ENCODE measurements at regions not wholly inside any gene's neighbourhood (a gene's known extent, or its start where the extent isn't known, plus 50 kb on each side); places are given as distances from the start of the nearest gene placed in this dataset.
A peak's percentile ranks its signal among the peaks of the same experiment; 100 is the strongest.
"Not testable (repeated sequence)": the region's sequence is repeated elsewhere in the genome, so short reads cannot be mapped to it uniquely, and the experiment has no call there.

- FAIRE-seq (no peak), DNase-seq (ENCODE audit: extremely low spot score, insufficient read length, low read depth) (no peak)
Observed at GRCh38 chr10:22158426-22158825, 59.4 kb downstream of the EBLN1 start.

- FAIRE-seq = no peak
- no peak for DNase-seq (ENCODE audit: extremely low spot score, insufficient read length, low read depth)
Observed at GRCh38 chr10:22156750-22157149, 61.1 kb downstream of the EBLN1 start.

- no peak for DNase-seq (ENCODE audit: extremely low spot score, insufficient read length, low read depth)
- no peak for FAIRE-seq
Observed at GRCh38 chr10:22152403-22152802, 65.4 kb downstream of the EBLN1 start.

GRCh38 chr10:22150842-22151241 is 67.0 kb downstream of the EBLN1 start:
- FAIRE-seq (no peak), DNase-seq (ENCODE audit: extremely low spot score, insufficient read length, low read depth) (no peak)

GRCh38 chr10:22148961-22149360 is 68.9 kb downstream of the EBLN1 start:
- no peak for FAIRE-seq
- no peak for DNase-seq (ENCODE audit: extremely low spot score, insufficient read length, low read depth)

- not testable (repeated sequence) for FAIRE-seq; DNase-seq (ENCODE audit: extremely low spot score, insufficient read length, low read depth)
Observed at GRCh38 chr10:22145873-22146272, 71.9 kb downstream of the EBLN1 start.

- DNase-seq (ENCODE audit: extremely low spot score, insufficient read length, low read depth) (no peak), FAIRE-seq (no peak)
Observed at GRCh38 chr10:22137542-22137941, 80.3 kb downstream of the EBLN1 start.

GRCh38 chr10:22135591-22135990 is 82.2 kb downstream of the EBLN1 start:
- FAIRE-seq (no peak), DNase-seq (ENCODE audit: extremely low spot score, insufficient read length, low read depth) (no peak)

GRCh38 chr10:22133749-22134624 is 83.8 kb downstream of the EBLN1 start:
- FAIRE-seq (no peak), DNase-seq (ENCODE audit: extremely low spot score, insufficient read length, low read depth) (no peak)

- not testable (repeated sequence) for DNase-seq (ENCODE audit: extremely low spot score, insufficient read length, low read depth); FAIRE-seq
Observed at GRCh38 chr10:22130824-22131223, 87.0 kb downstream of the EBLN1 start.

GRCh38 chr10:22129612-22130011 is 88.2 kb downstream of the EBLN1 start:
- not testable (repeated sequence) for DNase-seq (ENCODE audit: extremely low spot score, insufficient read length, low read depth); FAIRE-seq

GRCh38 chr10:22121181-22121580 is 96.6 kb downstream of the EBLN1 start:
- DNase-seq (ENCODE audit: extremely low spot score, insufficient read length, low read depth) = not testable (repeated sequence)

GRCh38 chr10:22120072-22120471 is 97.7 kb downstream of the EBLN1 start:
- DNase-seq (ENCODE audit: extremely low spot score, insufficient read length, low read depth); FAIRE-seq: not testable (repeated sequence)

More at GRCh38 chr10:22121181-22121580, 96.6 kb downstream of the EBLN1 start:
- FAIRE-seq = not testable (repeated sequence)

- not testable (repeated sequence) for DNase-seq (ENCODE audit: extremely low spot score, insufficient read length, low read depth); FAIRE-seq
Observed at GRCh38 chr10:22119575-22119974, 98.2 kb downstream of the EBLN1 start.

- DNase-seq (ENCODE audit: extremely low spot score, insufficient read length, low read depth) (no peak), FAIRE-seq (no peak)
Observed at GRCh38 chr10:22111705-22112104, 106.1 kb downstream of the EBLN1 start.

- DNase-seq (ENCODE audit: extremely low spot score, insufficient read length, low read depth) (no peak), FAIRE-seq (no peak)
Observed at GRCh38 chr10:22111260-22111659, 106.6 kb downstream of the EBLN1 start.

- DNase-seq (ENCODE audit: extremely low spot score, insufficient read length, low read depth) = no peak
- no peak for FAIRE-seq
Observed at GRCh38 chr10:22110761-22111160, 107.1 kb downstream of the EBLN1 start.

- DNase-seq (ENCODE audit: extremely low spot score, insufficient read length, low read depth) (no peak), FAIRE-seq (no peak)
Observed at GRCh38 chr10:22105270-22105669, 101.7 kb upstream of the DNAJC1 start.

- DNase-seq (ENCODE audit: extremely low spot score, insufficient read length, low read depth) (peak; percentile 3), FAIRE-seq (no peak)
Observed at GRCh38 chr10:22103701-22104470, 100.4 kb upstream of the DNAJC1 start.

- FAIRE-seq (no peak), DNase-seq (ENCODE audit: extremely low spot score, insufficient read length, low read depth) (no peak)
Observed at GRCh38 chr10:22097696-22098095, 94.2 kb upstream of the DNAJC1 start.

GRCh38 chr10:22091260-22091659 is 87.7 kb upstream of the DNAJC1 start:
- not testable (repeated sequence) for DNase-seq (ENCODE audit: extremely low spot score, insufficient read length, low read depth); FAIRE-seq

Data from GM18507 (cell line).